Activated CD4-positive, alpha-beta T cell treated with anti-CD3 and anti-CD28 coated beads, Interleukin-10, Interleukin-2, amounts not matched to agents 100 ng/mL and 50 ng/mL, durations not matched to agents 16 hours and 8 hours (primary cell): ENCODE measurements at regions not wholly inside any gene's neighbourhood (a gene's known extent, or its start where the extent isn't known, plus 50 kb on each side); places are given as distances from the start of the nearest gene placed in this dataset.
"Not testable (repeated sequence)": the region's sequence is repeated elsewhere in the genome, so short reads cannot be mapped to it uniquely, and the experiment has no call there.

Experiments
- DNase-seq: peaks from one replicate; pipeline ENCODE4 v3.0.0-alpha.2; 2020

DNA sequence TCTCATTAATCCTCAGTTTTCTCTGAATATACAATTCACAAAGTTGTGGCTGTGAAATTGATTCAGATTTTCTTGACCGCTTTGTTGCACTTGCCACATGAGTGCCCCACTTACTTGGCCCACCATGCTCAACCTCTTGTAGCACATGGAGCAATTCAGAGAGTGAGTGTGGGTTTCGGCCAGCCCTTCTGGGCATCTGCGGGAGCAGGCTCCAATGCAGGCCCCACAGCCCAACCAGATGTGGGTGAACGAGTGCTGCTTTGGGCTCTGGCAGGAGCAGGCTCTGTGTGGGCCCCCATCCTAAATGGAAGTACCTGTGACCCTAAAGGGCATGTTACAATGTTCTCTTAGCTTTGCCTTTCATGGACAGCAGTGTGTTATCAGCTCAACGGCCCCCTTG is 2338.6 kb downstream of the LRRC4C start:
- no peak for DNase-seq

DNA sequence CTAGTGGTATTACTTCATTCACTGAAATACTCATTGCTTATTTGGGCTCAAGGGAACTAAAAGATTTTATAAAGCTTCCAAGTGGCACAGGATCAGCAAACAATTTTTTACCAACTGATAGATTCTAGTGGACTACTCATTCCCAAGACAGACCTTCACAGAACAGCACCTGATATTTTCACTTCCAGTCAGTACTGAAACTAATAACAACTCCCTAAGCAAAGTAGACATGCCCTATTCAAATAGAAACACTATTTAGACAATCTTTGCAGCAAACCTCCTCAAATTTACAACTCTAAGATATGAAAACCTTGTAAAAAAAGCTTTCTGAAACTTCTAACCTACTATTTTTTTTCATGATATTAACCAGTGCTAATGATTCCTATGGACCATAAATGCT is 2345.8 kb downstream of the LRRC4C start:
- no peak for DNase-seq

DNA sequence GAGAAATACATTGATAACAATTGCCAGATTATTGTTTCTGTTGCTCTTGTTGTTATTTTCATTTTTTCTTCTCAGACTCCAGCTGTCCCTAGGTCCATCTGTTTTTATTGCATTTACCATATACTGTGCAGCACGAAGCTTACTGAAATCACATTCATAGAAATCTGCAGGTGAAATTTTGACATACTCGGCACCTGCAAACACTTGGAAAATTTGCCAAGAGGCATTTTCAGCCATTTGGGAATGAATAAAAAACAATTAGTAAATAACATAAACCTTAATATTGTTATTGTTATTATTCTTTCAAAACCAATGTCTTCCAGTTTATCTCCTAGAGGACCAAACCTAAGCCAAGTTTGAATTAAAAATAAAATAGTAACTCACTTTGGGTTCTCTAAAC is 2357.2 kb downstream of the LRRC4C start:
- no peak for DNase-seq

DNA sequence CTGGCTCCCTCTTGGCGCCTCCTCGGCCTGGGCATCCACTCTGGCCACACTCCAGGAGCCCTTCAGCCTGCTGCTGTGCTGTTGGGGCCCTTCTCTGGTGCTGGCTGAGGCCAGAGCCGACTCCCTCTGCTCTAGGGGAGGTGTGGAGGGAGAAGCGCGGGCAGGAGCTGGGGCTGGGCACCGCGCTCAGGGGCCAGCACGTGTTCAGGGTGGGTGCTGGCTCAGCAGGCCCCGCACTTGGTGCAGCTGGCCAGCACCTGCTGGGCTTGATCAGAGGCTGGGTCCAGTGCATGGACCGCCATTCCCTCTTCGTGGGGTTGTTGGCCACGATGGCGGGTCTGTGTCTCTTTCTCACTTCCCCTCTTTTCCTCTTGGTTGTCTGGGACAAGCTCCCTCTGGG is 2381.0 kb downstream of the LRRC4C start:
- no peak for DNase-seq

DNA sequence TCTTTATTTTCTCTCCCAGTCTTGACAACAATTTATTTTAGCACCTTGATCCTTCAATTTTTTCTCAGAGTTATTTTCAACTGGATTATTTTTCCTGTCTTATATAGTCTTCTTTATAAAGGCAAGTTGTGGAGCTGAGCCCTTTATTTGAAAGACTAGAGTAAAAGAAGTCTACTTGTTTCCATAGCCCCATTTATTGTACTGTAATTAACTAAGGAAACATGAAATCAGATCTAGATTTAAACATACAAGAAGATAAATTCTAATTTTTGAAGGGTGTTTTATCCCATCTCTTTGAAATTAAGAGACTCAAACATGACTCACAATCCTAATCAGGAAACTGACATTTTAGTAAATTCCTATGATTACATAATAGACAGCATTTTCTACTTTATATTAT is 2421.8 kb downstream of the LRRC4C start:
- DNase-seq, result no peak

DNA sequence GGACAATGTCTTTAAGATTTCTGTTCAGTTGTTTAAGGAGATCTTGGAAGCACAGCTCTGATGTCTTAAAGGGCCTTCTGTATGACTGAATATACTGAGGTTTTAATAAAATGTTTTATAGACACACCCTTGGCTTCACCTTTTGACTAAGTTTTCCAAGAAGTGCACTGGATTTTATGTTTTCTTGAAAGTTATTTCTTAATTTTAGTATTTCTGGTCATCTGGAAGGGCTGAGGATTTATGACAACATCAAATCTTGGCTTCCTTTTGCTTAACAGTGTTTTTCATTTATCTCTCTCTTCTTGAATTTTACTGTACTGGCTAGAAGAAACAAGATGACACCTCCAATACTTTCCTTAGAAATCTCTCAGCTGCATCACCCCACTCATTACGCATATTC is 2423.4 kb downstream of the LRRC4C start:
- no peak for DNase-seq

DNA sequence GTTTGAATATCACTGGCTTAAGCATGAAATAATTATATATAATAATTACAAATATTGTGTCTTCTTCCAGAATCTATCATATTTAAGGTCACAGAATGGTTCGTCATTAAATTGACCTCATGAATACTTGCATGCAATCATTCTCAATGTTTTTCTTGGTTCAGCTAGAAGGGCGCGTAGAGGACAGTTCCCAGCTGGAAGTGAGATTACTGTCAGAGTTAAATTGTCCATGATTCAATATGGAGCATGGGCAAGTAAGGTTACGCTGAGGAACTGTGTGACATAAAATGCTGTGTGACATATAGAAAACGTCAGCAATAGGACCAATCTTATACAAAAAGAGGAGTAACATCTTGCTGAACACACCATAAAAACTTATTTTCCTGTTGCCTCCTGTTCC is 2423.5 kb upstream of the RAG2 start:
- no peak for DNase-seq

DNA sequence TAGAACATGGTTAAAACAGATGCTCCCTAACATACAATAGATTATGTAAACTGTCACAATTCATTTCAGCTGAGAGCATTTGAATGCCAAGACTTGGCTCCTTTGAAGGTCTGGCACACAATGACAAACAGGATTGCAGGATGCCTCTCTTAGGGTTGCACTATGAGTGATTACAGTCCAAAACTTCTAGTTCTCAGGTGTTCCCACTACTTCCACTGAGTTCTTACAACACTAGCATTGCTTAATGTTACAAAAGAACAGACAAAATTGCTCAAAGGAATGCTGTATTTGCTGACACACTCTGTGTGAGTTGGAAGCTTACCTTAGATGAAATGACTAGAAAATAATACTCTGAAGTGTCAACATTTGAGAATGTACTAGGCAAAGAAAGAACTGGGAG is 2413.8 kb upstream of the RAG2 start:
- DNase-seq, result no peak

DNA sequence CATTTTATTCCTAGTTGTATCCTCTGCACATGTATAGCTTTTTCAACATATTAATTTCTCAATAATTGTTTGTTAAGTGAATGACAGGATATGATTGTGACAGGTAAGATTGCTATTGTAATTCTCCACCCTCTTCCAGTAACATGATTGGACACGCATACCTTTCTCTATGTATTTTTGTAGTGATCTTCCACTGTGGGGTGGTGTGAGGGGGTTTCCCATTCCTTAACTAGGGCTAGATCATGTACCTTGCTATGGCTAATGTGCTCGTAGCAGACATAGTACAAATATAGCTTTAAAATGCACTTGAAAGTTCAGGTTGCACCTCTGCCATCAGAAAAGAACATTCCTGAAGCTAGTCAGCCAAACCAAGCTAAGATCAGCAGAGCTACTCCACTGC is 2392.8 kb upstream of the RAG2 start:
- DNase-seq, result no peak

DNA sequence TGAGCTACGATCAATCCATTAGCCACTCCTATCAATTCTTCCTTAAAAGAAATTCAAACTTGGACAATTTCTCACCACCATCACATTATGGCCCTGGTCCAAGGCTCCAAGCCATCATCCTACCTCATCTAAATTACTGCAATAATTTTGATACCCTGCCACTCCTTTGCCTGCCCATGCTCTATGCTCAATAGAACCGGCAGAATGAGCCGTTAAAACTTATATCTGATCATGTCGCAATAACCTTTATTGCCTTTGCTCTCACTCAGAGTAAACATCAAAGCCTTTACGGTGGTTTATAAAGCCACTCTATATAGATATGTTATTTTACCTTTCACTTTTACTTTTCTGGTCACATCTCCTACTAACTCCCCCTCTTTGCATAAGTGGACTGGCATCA is 2392.1 kb upstream of the RAG2 start:
- DNase-seq, result no peak

DNA sequence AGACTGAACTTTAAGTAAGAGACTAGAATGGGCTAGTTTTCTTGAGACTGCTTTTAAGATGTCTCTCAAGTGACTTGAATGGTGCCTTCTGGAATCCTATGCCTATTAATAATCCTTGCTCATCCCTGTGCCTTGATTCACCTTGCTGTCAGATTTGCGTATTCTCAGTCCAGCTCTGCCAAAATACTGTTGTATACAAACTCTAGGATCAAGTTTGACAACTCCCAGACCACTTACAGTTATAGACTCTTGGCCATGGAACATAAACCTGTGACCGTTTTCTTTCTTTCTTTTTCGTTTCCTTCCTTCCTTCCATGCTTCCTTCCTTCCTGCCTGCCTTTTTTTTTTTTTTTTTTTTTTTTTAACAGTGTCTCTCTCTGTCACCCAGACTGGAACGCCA is 2390.9 kb upstream of the RAG2 start:
- no peak for DNase-seq

DNA sequence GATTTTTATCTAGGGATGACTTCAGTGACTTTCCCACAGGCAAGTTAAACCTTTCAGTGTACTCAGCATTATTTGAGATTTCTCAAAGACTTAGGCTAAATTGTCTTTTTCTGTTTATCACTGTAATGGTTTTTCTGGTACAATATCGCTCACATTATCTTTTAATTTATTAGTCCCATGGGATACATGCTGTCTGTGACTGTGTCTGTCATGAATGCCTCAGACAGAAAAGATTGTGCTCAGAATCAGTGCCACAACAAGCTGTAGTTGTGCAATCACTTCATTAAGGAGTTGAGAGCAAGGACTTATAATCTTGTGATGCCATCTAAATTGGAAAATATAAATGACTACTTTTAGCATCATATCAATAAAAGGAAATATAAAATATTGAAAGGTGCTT is 2374.2 kb upstream of the RAG2 start:
- no peak for DNase-seq

DNA sequence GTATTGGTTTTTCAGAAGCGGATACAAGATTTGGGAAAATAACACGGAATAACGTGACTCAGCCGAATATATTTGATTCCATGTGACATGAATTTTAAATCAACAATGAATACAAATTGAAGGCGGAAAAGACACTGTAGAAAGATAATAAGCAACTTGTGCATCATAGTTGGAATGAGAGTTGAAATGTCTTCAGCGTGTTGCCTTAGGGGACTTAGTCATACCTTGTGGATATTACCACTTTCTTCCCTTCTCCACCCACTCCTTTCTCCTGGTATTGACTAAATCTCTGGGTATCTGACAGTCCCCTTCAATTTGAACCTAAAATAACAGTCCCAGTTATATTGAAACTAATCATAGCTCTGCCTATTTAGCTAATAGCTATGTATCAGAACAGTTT is 2373.1 kb upstream of the RAG2 start:
- no peak for DNase-seq

DNA sequence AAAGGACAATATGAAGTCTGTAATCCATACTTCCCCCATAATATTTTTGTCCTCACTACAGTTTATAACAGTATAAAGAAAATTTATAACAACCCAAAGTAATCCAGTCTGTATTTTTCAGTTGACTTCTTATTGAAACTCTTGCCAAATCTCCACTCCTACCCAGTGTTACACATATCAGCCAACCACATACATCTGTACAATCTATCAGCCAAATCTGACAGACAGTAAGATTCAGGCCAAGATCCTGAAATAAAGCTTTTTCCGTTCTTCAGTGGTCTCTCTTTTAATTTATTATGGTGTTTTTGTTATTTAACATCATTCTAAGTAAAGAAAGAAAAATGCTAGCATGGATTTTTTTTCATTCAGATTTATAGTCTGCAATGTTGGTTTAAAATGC is 2370.9 kb upstream of the RAG2 start:
- DNase-seq, result no peak

DNA sequence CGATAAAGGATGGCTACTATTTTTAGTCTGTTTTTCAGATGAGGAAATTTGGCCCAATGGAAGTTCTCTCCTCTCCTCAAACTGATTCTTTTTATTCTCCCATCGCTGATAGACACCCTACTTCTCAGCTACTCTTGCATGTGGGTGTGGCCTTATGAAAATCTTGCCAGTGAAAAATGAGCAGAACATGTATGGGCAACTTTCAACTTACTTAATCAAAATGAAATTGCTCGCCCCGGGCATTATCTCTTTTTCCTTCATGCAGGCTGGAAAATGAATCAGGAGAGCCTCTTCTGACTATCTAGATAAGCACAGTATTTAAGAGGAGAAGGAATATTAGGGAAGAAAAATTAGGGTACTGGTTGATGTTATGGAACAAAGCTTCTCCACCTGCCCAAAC is 2354.7 kb upstream of the RAG2 start:
- DNase-seq, result no peak

DNA sequence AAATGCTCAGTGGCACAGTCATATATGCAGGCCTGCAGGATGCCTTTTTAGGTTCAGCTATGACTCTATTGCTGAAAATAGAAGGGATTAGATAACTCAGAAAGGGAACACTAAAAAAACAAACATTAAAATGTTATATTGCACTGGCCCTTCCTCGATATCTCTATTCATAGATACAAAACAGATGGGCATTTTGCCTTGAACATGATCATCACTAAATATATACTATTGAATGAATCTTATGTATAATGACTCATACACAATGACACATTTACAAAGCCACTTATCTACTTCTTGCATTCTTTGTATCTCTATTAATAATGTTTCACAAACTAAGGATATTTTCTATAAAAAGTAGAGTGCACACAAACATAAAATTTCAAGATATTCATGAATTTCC is 2352.8 kb upstream of the RAG2 start:
- no peak for DNase-seq

DNA sequence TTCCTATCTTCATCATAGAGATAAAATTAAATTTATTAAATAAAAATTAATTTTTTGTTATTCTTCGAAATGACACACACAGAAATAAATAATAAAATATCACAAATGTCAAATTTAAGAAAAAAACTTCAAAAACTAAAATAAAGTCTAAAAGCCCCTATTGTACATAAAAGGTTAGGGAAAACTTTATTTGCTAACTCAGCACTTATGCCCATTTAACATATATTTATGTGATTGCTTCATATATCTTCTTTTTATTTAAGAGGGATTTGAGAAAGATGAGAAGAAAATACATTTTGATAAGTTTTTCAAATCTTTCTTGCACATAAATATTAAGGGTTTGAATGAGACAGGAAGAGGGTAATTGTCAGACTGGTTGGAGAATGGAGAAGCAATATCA is 2350.4 kb upstream of the RAG2 start:
- no peak for DNase-seq

DNA sequence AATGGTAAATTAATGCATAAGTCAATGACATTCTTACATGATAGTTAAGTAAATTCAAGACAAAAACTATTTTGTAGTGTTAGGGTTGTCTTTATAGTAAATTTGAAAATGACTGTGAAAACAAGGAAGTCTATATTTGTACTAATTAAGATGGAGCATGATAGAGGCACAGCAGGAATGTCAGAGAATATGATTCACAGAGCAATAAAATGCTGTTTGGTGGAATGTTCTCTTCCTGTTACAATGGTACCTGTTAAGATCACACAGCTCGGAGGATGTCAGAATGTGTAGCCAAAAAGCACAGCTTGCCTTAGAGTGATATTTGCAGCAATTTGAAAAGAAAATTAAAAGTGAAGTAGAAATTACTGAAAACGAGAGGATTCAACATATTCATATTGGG is 2339.7 kb upstream of the RAG2 start:
- no peak for DNase-seq

DNA sequence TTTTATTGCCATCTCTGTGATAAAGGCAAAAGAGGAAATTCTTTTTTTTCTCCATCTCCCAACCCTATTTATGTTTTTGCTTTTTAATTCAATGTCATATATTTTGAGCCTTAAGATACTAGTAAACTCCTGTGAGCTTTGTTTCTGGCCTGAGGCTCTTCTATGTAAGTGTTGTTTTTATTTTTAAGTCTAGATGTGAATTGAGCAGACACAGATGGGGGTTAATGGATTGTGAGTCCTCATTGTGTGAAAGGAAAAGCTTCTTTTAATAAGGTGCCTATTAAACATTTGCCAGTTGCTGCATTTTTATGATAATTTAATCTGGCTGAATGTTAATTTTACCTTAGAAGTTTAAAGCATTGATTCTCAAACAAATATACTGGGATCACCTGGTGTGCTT is 2337.9 kb upstream of the RAG2 start:
- no peak for DNase-seq

DNA sequence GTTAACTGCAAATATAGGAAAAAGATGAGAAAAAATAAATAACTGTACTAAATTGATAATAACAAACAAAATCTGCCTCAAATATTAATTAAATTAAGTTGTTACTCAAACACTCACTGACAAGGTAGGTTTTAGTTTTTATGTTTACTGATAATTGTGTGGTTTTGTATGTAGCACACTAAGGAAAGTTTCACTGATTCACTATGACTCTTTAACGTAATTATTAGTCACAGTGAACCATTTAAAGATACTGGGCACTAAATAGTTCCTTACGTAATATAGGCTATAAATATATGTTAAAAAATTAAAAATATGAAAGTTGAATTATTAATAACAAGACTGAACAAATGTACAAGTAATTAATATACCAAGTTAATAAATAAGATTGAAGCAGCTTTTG is 2330.0 kb upstream of the RAG2 start:
- no peak for DNase-seq

DNA sequence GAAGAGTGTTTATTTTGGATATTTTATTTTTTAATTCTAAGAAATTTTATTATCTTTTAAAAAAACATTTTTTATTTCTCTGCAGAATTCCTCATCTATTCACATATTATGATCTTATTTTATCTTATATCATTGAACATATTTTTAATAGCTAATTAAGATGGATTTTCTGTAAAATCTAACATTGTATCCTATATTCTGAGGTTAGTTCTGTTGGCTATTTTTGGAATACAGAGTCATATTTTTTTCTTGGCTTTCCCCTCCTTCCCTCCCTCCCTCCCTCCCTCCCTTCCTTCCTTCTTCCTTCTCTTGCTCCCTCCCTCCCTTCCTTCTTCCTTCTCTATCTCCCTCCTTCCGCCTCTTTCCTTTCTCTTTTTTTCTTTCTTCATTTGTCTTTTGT is 2326.6 kb upstream of the RAG2 start:
- no peak for DNase-seq

DNA sequence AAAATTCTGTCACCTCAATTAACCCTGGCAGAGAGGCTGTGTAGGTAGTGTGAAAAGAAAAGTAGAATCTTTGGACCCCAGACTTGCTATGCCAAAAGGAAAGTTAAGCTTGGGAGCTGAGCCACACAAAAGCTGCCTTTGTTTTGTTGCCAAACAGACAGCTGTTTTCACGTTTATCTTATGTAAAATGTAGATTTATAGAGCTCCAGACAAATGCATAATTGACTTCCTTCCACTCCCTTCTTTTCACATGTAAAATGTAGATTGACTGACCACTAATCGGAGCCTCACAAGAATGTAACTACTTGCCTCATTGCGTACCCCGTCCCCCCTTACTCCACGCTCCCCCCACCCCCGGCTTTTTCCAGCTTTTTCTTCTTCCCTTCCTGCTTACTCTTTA is 2302.2 kb upstream of the RAG2 start:
- no peak for DNase-seq

DNA sequence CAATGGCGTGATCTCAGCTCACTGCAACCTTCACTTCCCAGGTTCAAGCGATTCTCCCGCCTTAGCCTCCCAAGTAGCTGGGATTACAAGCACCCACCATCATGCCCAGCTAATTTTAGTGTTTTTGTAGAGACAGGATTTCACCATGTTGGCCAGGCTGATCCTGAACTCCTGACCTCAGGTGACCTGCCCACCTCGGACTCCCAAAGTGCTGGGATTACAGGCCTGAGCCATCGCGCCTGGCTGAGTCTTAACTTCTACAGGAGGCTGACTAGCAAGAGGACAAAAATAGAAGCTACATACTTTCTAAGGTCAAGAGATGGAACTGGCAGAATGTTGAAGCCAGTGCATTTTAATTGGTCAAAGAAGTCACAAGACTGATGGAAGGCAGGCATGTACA is 2296.2 kb upstream of the RAG2 start:
- DNase-seq, result not testable (repeated sequence)

DNA sequence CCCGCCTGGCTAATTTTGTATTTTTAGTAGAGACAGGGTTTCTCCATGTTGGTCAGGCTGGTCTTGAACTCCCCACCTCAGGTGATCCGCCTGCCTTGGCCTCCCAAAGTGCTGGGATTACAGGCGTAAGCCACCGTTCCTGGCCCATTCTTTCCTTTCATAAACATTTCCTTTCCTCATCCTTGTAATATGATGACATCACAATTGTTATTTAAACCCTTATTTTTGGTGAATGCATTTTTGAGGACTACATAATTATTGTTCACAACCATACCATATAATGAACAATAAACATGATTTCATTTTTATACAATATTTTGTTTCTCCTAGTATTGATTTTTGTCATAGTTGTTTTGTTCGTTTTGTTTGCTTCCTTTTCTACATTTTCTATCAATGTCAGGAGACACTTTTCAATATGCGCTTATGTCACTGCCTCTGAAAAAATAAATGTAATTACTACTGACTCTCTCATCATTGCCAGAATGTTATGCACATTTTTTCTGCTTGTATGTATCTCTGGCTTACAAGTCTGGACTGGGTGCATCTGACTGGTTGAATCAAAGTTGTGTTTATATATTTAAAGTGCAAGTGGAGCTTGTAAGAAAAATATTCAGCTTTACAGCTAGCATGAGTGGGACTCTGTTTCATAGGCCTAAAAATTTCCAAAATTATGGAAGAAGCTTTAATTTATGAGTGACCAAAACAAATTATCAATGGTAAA is 2286.3 kb upstream of the RAG2 start:
- no peak for DNase-seq

DNA sequence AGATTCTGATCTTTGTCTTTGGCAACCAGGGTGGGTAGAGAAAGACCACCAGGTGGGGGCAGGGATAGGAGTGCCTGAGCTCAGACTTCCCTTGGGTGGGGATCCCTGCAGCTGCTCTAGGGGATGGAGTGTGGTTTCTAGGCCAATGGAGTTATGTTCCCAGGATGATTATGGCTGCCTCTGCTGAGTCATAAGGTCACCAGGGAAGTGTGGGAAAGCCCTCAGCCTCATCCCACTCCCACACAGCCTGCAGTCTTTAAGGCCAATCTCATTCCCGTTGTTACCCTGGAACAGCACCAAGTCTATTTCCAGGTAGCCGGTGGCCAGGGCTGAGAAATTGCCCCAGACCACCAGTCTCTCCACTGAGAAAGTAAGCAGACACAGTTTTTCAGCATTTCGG is 2269.3 kb upstream of the RAG2 start:
- DNase-seq, result no peak

DNA sequence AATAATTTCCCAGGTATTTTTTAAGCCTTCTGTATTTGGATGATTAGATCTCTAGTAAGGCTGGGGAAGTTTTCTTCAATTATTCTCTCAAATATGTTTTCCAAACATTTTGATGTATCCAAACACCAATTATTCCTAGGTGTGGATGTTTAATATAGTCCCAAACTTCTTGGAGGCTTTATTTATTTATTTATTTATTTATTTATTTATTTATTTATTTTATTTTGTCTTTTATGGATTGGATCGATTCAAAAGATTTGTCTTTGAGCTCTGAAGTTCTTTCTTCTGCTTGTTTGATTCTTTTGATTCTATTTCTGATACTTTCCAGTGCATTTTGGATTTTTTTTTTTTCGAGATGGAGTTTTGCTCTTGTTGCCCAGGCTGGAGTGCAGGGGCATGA is 2267.9 kb upstream of the RAG2 start:
- DNase-seq, result no peak
